GM23338 (cell line): ENCODE measurements at regions not wholly inside any gene's neighbourhood (a gene's known extent, or its start where the extent isn't known, plus 50 kb on each side); places are given as distances from the start of the nearest gene placed in this dataset.

Experiments
- ATAC-seq: fragments of 200-7000 bp; cut with Tn5 transposase; 3 replicates; pipeline ENCODE4 v1.9.1; 2020
- DNase-seq: peaks from one replicate; pipeline ENCODE4 v3.0.0-alpha.2; 2015; ENCODE audit warnings: low spot score
- H2AFZ ChIP-seq: fragments of 200-600 bp; sonication (generic); 2 replicates; pipeline ENCODE4 v1.8.0; 2016; ENCODE audit warnings: antibody characterized with exemption, mild to moderate bottlenecking, moderate library complexity
- H3F3A ChIP-seq: fragments of 200-600 bp; sonication (generic); replicated peaks from 2 replicates; pipeline ENCODE4 v1.8.0; 2017; ENCODE audit warnings: antibody characterized with exemption, mixed run types, low read depth
- H3K27ac ChIP-seq: fragments of 200-600 bp; sonication (generic); 2 replicates; pipeline ENCODE4 v1.6.1; 2016; ENCODE audit warnings: low read depth
- H3K27me3 ChIP-seq: fragments of 200-600 bp; sonication (generic); 2 replicates; pipeline ENCODE4 v1.8.0; 2016; ENCODE audit warnings: mild to moderate bottlenecking, mixed run types, moderate library complexity; ENCODE audit not compliant: insufficient read depth
- H3K36me3 ChIP-seq: fragments of 200-600 bp; sonication (generic); 2 replicates; pipeline ENCODE4 v1.8.0; 2016; ENCODE audit warnings: mild to moderate bottlenecking; ENCODE audit not compliant: insufficient read depth
- H3K4me1 ChIP-seq: fragments of 200-600 bp; sonication (generic); 2 replicates; pipeline ENCODE4 v1.8.0; 2016; ENCODE audit warnings: mild to moderate bottlenecking, moderate library complexity; ENCODE audit not compliant: insufficient read depth
- H3K4me2 ChIP-seq: fragments of 200-600 bp; sonication (generic); 2 replicates; pipeline ENCODE4 v1.7.1; 2017; ENCODE audit warnings: mixed run types
- H3K4me3 ChIP-seq: fragments of 200-600 bp; sonication (generic); 2 replicates; pipeline ENCODE4 v1.6.1; 2016; ENCODE audit warnings: mixed run types
- H3K79me2 ChIP-seq: fragments of 200-600 bp; sonication (generic); replicated peaks from 2 replicates; pipeline ENCODE4 v1.8.0; 2017; ENCODE audit warnings: mild to moderate bottlenecking; ENCODE audit not compliant: insufficient read depth
- H3K9me2 ChIP-seq: fragments of 200-600 bp; sonication (generic); 2 replicates; pipeline ENCODE4 v1.8.0; 2017; ENCODE audit not compliant: insufficient read depth
- H4K20me1 ChIP-seq: fragments of 200-600 bp; sonication (generic); replicated peaks from 2 replicates; pipeline ENCODE4 v1.8.0; 2017; ENCODE audit warnings: mild to moderate bottlenecking; ENCODE audit not compliant: insufficient read depth
- H3K27ac Mint-ChIP-seq: 2 replicates; pipeline ENCODE4 v1.8.0; 2020; ENCODE audit warnings: inconsistent platforms, mild to moderate bottlenecking, moderate library complexity, mixed read lengths
- H3K27me3 Mint-ChIP-seq: 3 replicates; pipeline ENCODE4 v1.8.0; 2022; ENCODE audit warnings: low read depth, mild to moderate bottlenecking, moderate library complexity, mixed read lengths, inconsistent platforms; ENCODE audit not compliant: insufficient read depth, poor library complexity
- H3K36me3 Mint-ChIP-seq: 3 replicates; pipeline ENCODE4 v1.8.0; 2021; ENCODE audit warnings: low read depth, mild to moderate bottlenecking, inconsistent platforms, moderate library complexity, mixed read lengths
- H3K4me1 Mint-ChIP-seq: 3 replicates; pipeline ENCODE4 v1.8.0; 2020; ENCODE audit warnings: mild to moderate bottlenecking, inconsistent platforms, mixed read lengths
- H3K4me3 Mint-ChIP-seq: 3 replicates; pipeline ENCODE4 v1.8.0; 2021; ENCODE audit warnings: moderate library complexity, mild to moderate bottlenecking, inconsistent platforms, mixed read lengths
- H3K9me3 Mint-ChIP-seq: 3 replicates; pipeline ENCODE4 v1.8.0; 2020; ENCODE audit warnings: moderate library complexity, mild to moderate bottlenecking, inconsistent platforms, mixed read lengths
- CREB1 ChIP-seq: fragments of 250-450 bp; sonication (Bioruptor Pico); IDR thresholded peaks from 2 replicates; pipeline ENCODE4 v1.5.0; 2020; ENCODE audit warnings: low read depth, mild to moderate bottlenecking, moderate library complexity
- EZH2 ChIP-seq: fragments of 200-600 bp; sonication (generic); IDR thresholded peaks from one replicate; pipeline ENCODE4 v1.8.0; 2017; ENCODE audit warnings: antibody characterized with exemption, mild to moderate bottlenecking, low read depth; ENCODE audit not compliant: unreplicated experiment
- EZH2phosphoT487 ChIP-seq: fragments of 200-600 bp; sonication (generic); IDR thresholded peaks from one replicate; pipeline ENCODE4 v1.8.1; 2018; ENCODE audit warnings: antibody characterized with exemption; ENCODE audit not compliant: unreplicated experiment
- JUNB ChIP-seq: IDR thresholded peaks from one replicate; pipeline ENCODE4 v1.6.1; 2016; ENCODE audit warnings: antibody characterized with exemption; ENCODE audit not compliant: unreplicated experiment
- NANOG ChIP-seq: IDR thresholded peaks from 2 replicates; pipeline ENCODE4 v1.6.1; 2016; ENCODE audit warnings: antibody characterized with exemption, borderline replicate concordance
- POLR2AphosphoS5 ChIP-seq: IDR thresholded peaks from 2 replicates; pipeline ENCODE4 v1.6.1; 2016; ENCODE audit warnings: antibody characterized with exemption, low read depth
- STAT1 ChIP-seq: IDR thresholded peaks from one replicate; pipeline ENCODE4 v1.6.1; 2016; ENCODE audit warnings: antibody characterized with exemption; ENCODE audit not compliant: unreplicated experiment
- ZNF114 ChIP-seq: fragments of 250-450 bp; sonication (Bioruptor Pico); IDR thresholded peaks from 2 replicates; pipeline ENCODE4 v1.5.0; 2020; ENCODE audit warnings: mild to moderate bottlenecking, moderate library complexity
- ZNF331 ChIP-seq: fragments of 250-450 bp; sonication (Bioruptor Pico); IDR thresholded peaks from 2 replicates; pipeline ENCODE4 v1.5.0; 2020; ENCODE audit warnings: low read depth, mild to moderate bottlenecking, moderate library complexity
- TF ChIP-seq, protein P1 (sequence below), 2 experiments: fragments of 200-600 bp in 1 of 2; sonication (generic) in 1 of 2; conservative IDR thresholded peaks; 2 replicates each; pipeline versions ENCODE4 v1.5.1 to v1.6.1; 2016 to 2017; ENCODE audit warnings: antibody characterized with exemption in 2 of 2, low read depth in 2 of 2, mild to moderate bottlenecking in 2 of 2, moderate library complexity in 1 of 2
- TF ChIP-seq, protein P2 (sequence below): fragments of 250-450 bp; sonication (Bioruptor Pico); IDR thresholded peaks from 2 replicates; pipeline ENCODE4 v1.5.0; 2020; ENCODE audit warnings: mild to moderate bottlenecking, moderate library complexity
- TF ChIP-seq, protein P3 (sequence below): IDR thresholded peaks from 2 replicates; pipeline ENCODE4 v1.6.1; 2016; ENCODE audit warnings: antibody characterized with exemption
- TF ChIP-seq, protein P4 (sequence below): IDR thresholded peaks from one replicate; pipeline ENCODE4 v1.6.1; 2018; ENCODE audit warnings: antibody characterized with exemption; ENCODE audit not compliant: unreplicated experiment

DNA sequence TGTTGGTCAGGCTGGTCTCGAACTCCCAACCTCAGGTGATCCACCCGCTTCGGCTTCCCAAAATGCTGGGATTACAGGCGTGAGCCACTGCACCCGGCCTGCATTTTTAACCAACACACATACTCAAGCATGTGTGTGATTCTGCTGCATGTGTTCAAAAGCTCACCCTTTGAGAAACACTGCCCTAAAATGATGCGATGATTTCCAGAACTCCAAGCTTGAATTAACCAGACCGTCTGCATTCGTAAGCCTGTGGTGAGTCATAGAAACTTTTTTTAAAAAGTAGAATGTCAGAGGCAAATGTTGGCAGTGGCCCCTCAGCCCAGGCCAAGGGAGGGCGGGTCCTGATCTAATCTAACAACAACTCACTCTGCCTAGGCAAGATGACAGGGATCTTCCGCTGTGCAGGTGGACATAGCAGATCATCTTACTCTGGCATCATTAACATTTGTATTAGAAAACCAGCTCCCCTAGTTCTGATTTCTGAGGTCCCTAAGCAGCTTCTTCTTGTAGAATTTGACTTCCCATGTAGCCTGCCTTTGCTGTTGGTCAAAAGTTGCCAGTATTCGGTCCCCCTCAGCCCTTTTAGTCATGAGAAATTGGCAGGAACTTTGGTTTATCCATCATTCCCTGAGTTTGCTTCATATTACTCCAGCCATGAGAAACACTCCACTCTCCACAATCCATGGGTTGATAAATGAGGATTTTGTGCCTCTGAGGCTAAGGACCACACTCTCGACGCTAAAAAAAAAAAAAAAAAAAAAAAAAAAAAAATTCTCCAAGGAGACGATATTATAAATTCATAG, 190.4 kb downstream of the SKIDA1 start:
- TF ChIP-seq, protein P1, sequence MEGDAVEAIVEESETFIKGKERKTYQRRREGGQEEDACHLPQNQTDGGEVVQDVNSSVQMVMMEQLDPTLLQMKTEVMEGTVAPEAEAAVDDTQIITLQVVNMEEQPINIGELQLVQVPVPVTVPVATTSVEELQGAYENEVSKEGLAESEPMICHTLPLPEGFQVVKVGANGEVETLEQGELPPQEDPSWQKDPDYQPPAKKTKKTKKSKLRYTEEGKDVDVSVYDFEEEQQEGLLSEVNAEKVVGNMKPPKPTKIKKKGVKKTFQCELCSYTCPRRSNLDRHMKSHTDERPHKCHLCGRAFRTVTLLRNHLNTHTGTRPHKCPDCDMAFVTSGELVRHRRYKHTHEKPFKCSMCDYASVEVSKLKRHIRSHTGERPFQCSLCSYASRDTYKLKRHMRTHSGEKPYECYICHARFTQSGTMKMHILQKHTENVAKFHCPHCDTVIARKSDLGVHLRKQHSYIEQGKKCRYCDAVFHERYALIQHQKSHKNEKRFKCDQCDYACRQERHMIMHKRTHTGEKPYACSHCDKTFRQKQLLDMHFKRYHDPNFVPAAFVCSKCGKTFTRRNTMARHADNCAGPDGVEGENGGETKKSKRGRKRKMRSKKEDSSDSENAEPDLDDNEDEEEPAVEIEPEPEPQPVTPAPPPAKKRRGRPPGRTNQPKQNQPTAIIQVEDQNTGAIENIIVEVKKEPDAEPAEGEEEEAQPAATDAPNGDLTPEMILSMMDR (conservative IDR thresholded peaks at IDR 0.05; ENCODE audit: low read depth in 2 of 2) = no peak
- TF ChIP-seq EZH2 (no peak), ZNF114 (CRISPR knock-in tag) (no peak), POLR2AphosphoS5 (no peak), STAT1 (no peak), ZNF331 (CRISPR knock-in tag) (no peak), NANOG (no peak), CREB1 (CRISPR knock-in tag) (no peak), JUNB (no peak), EZH2phosphoT487 (no peak)
- TF ChIP-seq, protein P2, sequence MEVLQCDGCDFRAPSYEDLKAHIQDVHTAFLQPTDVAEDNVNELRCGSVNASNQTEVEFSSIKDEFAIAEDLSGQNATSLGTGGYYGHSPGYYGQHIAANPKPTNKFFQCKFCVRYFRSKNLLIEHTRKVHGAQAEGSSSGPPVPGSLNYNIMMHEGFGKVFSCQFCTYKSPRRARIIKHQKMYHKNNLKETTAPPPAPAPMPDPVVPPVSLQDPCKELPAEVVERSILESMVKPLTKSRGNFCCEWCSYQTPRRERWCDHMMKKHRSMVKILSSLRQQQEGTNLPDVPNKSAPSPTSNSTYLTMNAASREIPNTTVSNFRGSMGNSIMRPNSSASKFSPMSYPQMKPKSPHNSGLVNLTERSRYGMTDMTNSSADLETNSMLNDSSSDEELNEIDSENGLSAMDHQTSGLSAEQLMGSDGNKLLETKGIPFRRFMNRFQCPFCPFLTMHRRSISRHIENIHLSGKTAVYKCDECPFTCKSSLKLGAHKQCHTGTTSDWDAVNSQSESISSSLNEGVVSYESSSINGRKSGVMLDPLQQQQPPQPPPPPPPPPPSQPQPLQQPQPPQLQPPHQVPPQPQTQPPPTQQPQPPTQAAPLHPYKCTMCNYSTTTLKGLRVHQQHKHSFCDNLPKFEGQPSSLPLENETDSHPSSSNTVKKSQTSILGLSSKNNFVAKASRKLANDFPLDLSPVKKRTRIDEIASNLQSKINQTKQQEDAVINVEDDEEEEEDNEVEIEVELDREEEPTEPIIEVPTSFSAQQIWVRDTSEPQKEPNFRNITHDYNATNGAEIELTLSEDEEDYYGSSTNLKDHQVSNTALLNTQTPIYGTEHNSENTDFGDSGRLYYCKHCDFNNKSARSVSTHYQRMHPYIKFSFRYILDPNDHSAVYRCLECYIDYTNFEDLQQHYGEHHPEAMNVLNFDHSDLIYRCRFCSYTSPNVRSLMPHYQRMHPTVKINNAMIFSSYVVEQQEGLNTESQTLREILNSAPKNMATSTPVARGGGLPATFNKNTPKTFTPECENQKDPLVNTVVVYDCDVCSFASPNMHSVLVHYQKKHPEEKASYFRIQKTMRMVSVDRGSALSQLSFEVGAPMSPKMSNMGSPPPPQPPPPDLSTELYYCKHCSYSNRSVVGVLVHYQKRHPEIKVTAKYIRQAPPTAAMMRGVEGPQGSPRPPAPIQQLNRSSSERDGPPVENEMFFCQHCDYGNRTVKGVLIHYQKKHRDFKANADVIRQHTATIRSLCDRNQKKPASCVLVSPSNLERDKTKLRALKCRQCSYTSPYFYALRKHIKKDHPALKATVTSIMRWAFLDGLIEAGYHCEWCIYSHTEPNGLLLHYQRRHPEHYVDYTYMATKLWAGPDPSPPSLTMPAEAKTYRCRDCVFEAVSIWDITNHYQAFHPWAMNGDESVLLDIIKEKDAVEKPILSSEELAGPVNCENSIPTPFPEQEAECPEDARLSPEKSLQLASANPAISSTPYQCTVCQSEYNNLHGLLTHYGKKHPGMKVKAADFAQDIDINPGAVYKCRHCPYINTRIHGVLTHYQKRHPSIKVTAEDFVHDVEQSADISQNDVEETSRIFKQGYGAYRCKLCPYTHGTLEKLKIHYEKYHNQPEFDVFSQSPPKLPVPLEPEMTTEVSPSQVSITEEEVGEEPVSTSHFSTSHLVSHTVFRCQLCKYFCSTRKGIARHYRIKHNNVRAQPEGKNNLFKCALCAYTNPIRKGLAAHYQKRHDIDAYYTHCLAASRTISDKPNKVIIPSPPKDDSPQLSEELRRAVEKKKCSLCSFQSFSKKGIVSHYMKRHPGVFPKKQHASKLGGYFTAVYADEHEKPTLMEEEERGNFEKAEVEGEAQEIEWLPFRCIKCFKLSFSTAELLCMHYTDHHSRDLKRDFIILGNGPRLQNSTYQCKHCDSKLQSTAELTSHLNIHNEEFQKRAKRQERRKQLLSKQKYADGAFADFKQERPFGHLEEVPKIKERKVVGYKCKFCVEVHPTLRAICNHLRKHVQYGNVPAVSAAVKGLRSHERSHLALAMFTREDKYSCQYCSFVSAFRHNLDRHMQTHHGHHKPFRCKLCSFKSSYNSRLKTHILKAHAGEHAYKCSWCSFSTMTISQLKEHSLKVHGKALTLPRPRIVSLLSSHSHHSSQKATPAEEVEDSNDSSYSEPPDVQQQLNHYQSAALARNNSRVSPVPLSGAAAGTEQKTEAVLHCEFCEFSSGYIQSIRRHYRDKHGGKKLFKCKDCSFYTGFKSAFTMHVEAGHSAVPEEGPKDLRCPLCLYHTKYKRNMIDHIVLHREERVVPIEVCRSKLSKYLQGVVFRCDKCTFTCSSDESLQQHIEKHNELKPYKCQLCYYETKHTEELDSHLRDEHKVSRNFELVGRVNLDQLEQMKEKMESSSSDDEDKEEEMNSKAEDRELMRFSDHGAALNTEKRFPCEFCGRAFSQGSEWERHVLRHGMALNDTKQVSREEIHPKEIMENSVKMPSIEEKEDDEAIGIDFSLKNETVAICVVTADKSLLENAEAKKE = no peak
- TF ChIP-seq, protein P3, sequence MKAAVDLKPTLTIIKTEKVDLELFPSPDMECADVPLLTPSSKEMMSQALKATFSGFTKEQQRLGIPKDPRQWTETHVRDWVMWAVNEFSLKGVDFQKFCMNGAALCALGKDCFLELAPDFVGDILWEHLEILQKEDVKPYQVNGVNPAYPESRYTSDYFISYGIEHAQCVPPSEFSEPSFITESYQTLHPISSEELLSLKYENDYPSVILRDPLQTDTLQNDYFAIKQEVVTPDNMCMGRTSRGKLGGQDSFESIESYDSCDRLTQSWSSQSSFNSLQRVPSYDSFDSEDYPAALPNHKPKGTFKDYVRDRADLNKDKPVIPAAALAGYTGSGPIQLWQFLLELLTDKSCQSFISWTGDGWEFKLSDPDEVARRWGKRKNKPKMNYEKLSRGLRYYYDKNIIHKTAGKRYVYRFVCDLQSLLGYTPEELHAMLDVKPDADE = no peak
- TF ChIP-seq, protein P4, sequence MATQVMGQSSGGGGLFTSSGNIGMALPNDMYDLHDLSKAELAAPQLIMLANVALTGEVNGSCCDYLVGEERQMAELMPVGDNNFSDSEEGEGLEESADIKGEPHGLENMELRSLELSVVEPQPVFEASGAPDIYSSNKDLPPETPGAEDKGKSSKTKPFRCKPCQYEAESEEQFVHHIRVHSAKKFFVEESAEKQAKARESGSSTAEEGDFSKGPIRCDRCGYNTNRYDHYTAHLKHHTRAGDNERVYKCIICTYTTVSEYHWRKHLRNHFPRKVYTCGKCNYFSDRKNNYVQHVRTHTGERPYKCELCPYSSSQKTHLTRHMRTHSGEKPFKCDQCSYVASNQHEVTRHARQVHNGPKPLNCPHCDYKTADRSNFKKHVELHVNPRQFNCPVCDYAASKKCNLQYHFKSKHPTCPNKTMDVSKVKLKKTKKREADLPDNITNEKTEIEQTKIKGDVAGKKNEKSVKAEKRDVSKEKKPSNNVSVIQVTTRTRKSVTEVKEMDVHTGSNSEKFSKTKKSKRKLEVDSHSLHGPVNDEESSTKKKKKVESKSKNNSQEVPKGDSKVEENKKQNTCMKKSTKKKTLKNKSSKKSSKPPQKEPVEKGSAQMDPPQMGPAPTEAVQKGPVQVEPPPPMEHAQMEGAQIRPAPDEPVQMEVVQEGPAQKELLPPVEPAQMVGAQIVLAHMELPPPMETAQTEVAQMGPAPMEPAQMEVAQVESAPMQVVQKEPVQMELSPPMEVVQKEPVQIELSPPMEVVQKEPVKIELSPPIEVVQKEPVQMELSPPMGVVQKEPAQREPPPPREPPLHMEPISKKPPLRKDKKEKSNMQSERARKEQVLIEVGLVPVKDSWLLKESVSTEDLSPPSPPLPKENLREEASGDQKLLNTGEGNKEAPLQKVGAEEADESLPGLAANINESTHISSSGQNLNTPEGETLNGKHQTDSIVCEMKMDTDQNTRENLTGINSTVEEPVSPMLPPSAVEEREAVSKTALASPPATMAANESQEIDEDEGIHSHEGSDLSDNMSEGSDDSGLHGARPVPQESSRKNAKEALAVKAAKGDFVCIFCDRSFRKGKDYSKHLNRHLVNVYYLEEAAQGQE = no peak
- Mint-ChIP-seq H3K27me3 (peaks cover 19% of the 10 kb centered on the region), H3K36me3 (peaks cover 2% of the 10 kb centered on the region; the same call in 1 of the 3 replicates), H3K9me3 (peaks cover 3% of the 10 kb centered on the region; the same call in 1 of the 3 replicates), H3K4me1 (peaks cover 21% of the 10 kb centered on the region), H3K4me3 (no peak overlapping the region), H3K27ac (0 out of 2 replicates have a peak overlapping the region, but pooled peaks have one; percentile 31)
- no peaks in the 10 kb centered on the region for H3K79me2 ChIP-seq
- no peak overlapping the region for H3K4me3 ChIP-seq
- ATAC-seq (peak; percentile 19; the same call in 1 of the 3 replicates), DNase-seq (no peak)
- no peaks in the 10 kb centered on the region for H3K27me3 ChIP-seq
- H3K27ac ChIP-seq = peak overlapping the region; percentile 64; the same call in 1 of the 2 replicates
- H2AFZ ChIP-seq = peak overlapping the region; percentile 26; the same call in 1 of the 2 replicates
- H3K36me3 ChIP-seq = no peaks in the 10 kb centered on the region
- no peak overlapping the region for H3K4me2 ChIP-seq
- H3F3A ChIP-seq = 0 out of 2 replicates have a peak, but pooled peaks cover 6% of the 10 kb centered on the region
- peaks cover 12% of the 10 kb centered on the region for H3K4me1 ChIP-seq
- H3K9me2 ChIP-seq = no peaks in the 10 kb centered on the region
- H4K20me1 ChIP-seq = no peaks in the 10 kb centered on the region
